ENCODE measurements at regions not wholly inside any gene's neighbourhood (a gene's known extent, or its start where the extent isn't known, plus 50 kb on each side); places are given as distances from the start of the nearest gene placed in this dataset.

- TF ChIP-seq, protein P1, sequence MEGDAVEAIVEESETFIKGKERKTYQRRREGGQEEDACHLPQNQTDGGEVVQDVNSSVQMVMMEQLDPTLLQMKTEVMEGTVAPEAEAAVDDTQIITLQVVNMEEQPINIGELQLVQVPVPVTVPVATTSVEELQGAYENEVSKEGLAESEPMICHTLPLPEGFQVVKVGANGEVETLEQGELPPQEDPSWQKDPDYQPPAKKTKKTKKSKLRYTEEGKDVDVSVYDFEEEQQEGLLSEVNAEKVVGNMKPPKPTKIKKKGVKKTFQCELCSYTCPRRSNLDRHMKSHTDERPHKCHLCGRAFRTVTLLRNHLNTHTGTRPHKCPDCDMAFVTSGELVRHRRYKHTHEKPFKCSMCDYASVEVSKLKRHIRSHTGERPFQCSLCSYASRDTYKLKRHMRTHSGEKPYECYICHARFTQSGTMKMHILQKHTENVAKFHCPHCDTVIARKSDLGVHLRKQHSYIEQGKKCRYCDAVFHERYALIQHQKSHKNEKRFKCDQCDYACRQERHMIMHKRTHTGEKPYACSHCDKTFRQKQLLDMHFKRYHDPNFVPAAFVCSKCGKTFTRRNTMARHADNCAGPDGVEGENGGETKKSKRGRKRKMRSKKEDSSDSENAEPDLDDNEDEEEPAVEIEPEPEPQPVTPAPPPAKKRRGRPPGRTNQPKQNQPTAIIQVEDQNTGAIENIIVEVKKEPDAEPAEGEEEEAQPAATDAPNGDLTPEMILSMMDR (IDR thresholded peaks at IDR 0.05 in 2 of 3, conservative IDR thresholded peaks at IDR 0.05 in 1 of 3; ENCODE audit: borderline replicate concordance in 1 of 3, insufficient read depth in 1 of 3, low read depth in 2 of 3, low read length in 2 of 3) = no peak
- TF ChIP-seq MAX (IDR thresholded peaks at IDR 0.05) = no peak
- TF ChIP-seq REST (IDR thresholded peaks at IDR 0.05; ENCODE audit: low read depth) = no peak
- no peak for TF ChIP-seq CEBPB (IDR thresholded peaks at IDR 0.05; ENCODE audit: low read depth)
- TF ChIP-seq ZFX (IDR thresholded peaks at IDR 0.05) = no peak
Observed at GRCh38 chr18:45249246-45249661, 366.0 kb upstream of the SLC14A2 start.
